HepG2 (cell line): ENCODE measurements at regions not wholly inside any gene's neighbourhood (a gene's known extent, or its start where the extent isn't known, plus 50 kb on each side); places are given as distances from the start of the nearest gene placed in this dataset.

ENCODE experiments used
- BHLHE40 ChIP-seq: IDR thresholded peaks from 2 replicates; pipeline ENCODE4 v1.6.1; 2011; ENCODE audit warnings: low read length, improper control_type of control experiment
- CC2D1A ChIP-seq: sonication (generic); formaldehyde crosslinking; IDR thresholded peaks from 2 replicates; pipeline ENCODE4 v1.8.1; 2023; ENCODE audit warnings: mild to moderate bottlenecking, missing genetic modification reagents
- FOSL1 ChIP-seq: sonication (generic); formaldehyde crosslinking; IDR thresholded peaks from 2 replicates; pipeline ENCODE4 v1.9.0; 2021; ENCODE audit warnings: missing genetic modification reagents, borderline replicate concordance
- FOXK2 ChIP-seq: fragments of 450-650 bp; IDR thresholded peaks from 2 replicates; pipeline ENCODE4 v1.6.1; 2016
- GPBP1L1 ChIP-seq: sonication (generic); formaldehyde crosslinking; IDR thresholded peaks from 2 replicates; pipeline ENCODE4 v1.5.0; 2020; ENCODE audit warnings: mild to moderate bottlenecking, missing genetic modification reagents
- IRF1 ChIP-seq: sonication (generic); formaldehyde crosslinking; IDR thresholded peaks from 2 replicates; pipeline ENCODE4 v1.4.0; 2020; ENCODE audit warnings: low read depth, mild to moderate bottlenecking, missing genetic modification reagents
- IRF2 ChIP-seq: IDR thresholded peaks from 2 replicates; pipeline ENCODE4 v1.6.1; 2018; ENCODE audit warnings: missing genetic modification reagents, missing compliant biosample characterization
- LBX2 ChIP-seq: sonication (generic); formaldehyde crosslinking; IDR thresholded peaks from 2 replicates; pipeline ENCODE4 v1.5.0; 2020; ENCODE audit warnings: missing genetic modification reagents, mild to moderate bottlenecking, borderline replicate concordance
- NFAT5 ChIP-seq: sonication (generic); formaldehyde crosslinking; IDR thresholded peaks from 2 replicates; pipeline ENCODE4 v1.4.0; 2020; ENCODE audit warnings: missing genetic modification reagents
- NFE2 ChIP-seq: sonication (generic); formaldehyde crosslinking; IDR thresholded peaks from 2 replicates; pipeline ENCODE4 v1.4.0; 2020; ENCODE audit warnings: missing genetic modification reagents
- SRSF1 ChIP-seq: fragments of 200-400 bp; formaldehyde crosslinking; optimal IDR thresholded peaks from 2 replicates; pipeline ENCODE3; 2017; ENCODE audit warnings: mild to moderate bottlenecking, low read depth, low read length, moderate library complexity
- TP53 ChIP-seq: sonication (generic); formaldehyde crosslinking; conservative IDR thresholded peaks from 2 replicates; pipeline ENCODE4 v1.4.0; 2020; ENCODE audit warnings: missing genetic modification reagents
- ZC3H13 ChIP-seq: sonication (generic); formaldehyde crosslinking; IDR thresholded peaks from 2 replicates; pipeline ENCODE4 v1.8.1; 2023; ENCODE audit warnings: mild to moderate bottlenecking, missing genetic modification reagents, moderate library complexity
- ZNF446 ChIP-seq: sonication (generic); formaldehyde crosslinking; IDR thresholded peaks from 2 replicates; pipeline ENCODE4 v1.5.0; 2020; ENCODE audit warnings: mild to moderate bottlenecking, missing genetic modification reagents
- ZNF503 ChIP-seq: sonication (generic); formaldehyde crosslinking; IDR thresholded peaks from 2 replicates; pipeline ENCODE4 v1.4.0; 2020; ENCODE audit warnings: missing genetic modification reagents
- TF ChIP-seq, protein P1 (sequence below): sonication (generic); formaldehyde crosslinking; IDR thresholded peaks from 2 replicates; pipeline ENCODE4 v1.4.0; 2020; ENCODE audit warnings: missing genetic modification reagents
- TF ChIP-seq, protein P2 (sequence below): sonication (generic); formaldehyde crosslinking; IDR thresholded peaks from 2 replicates; pipeline ENCODE4 v1.5.0; 2020; ENCODE audit warnings: missing genetic modification reagents

GRCh38 chr7:138396251-138397070 is 63.6 kb upstream of the TRIM24 start (continued):
- TF ChIP-seq, protein P1, sequence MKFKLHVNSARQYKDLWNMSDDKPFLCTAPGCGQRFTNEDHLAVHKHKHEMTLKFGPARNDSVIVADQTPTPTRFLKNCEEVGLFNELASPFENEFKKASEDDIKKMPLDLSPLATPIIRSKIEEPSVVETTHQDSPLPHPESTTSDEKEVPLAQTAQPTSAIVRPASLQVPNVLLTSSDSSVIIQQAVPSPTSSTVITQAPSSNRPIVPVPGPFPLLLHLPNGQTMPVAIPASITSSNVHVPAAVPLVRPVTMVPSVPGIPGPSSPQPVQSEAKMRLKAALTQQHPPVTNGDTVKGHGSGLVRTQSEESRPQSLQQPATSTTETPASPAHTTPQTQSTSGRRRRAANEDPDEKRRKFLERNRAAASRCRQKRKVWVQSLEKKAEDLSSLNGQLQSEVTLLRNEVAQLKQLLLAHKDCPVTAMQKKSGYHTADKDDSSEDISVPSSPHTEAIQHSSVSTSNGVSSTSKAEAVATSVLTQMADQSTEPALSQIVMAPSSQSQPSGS = no peak
- TF ChIP-seq LBX2 (CRISPR knock-in tag) (no peak), GPBP1L1 (no peak), IRF2 (CRISPR knock-in tag) (peak; percentile 72; the same call in 1 of the 2 replicates), IRF1 (CRISPR knock-in tag) (no peak), NFAT5 (no peak), TP53 (no peak), FOSL1 (CRISPR knock-in tag) (no peak), ZC3H13 (CRISPR knock-in tag) (no peak), BHLHE40 (peak; percentile 7; the same call in 1 of the 2 replicates), ZNF446 (CRISPR knock-in tag) (no peak), CC2D1A (no peak), NFE2 (CRISPR knock-in tag) (no peak), ZNF503 (peak; percentile 89), SRSF1 (no peak), FOXK2 (no peak)
- TF ChIP-seq, protein P2, sequence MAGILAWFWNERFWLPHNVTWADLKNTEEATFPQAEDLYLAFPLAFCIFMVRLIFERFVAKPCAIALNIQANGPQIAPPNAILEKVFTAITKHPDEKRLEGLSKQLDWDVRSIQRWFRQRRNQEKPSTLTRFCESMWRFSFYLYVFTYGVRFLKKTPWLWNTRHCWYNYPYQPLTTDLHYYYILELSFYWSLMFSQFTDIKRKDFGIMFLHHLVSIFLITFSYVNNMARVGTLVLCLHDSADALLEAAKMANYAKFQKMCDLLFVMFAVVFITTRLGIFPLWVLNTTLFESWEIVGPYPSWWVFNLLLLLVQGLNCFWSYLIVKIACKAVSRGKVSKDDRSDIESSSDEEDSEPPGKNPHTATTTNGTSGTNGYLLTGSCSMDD = no peak
